HG03135 (cell line): ENCODE measurements at regions not wholly inside any gene's neighbourhood (a gene's known extent, or its start where the extent isn't known, plus 50 kb on each side); places are given as distances from the start of the nearest gene placed in this dataset.
"Not testable (repeated sequence)": the region's sequence is repeated elsewhere in the genome, so short reads cannot be mapped to it uniquely, and the experiment has no call there.

ENCODE experiments used
- ATAC-seq: cut with Tn5 transposase; IDR thresholded peaks from one replicate; pipeline ENCODE4 v1.9.1; 2021; ENCODE audit warnings: mild to moderate bottlenecking, moderate library complexity; ENCODE audit not compliant: unreplicated experiment

- ATAC-seq: no peak
These were observed 222.4 kb downstream of the ANTXR2 start for GRCh38 chr4:79850626-79851025.

- ATAC-seq: no peak
These were observed 224.7 kb downstream of the ANTXR2 start for GRCh38 chr4:79848329-79848728.

- no peak for ATAC-seq
These were observed 225.6 kb downstream of the ANTXR2 start for GRCh38 chr4:79847411-79847810.

DNA sequence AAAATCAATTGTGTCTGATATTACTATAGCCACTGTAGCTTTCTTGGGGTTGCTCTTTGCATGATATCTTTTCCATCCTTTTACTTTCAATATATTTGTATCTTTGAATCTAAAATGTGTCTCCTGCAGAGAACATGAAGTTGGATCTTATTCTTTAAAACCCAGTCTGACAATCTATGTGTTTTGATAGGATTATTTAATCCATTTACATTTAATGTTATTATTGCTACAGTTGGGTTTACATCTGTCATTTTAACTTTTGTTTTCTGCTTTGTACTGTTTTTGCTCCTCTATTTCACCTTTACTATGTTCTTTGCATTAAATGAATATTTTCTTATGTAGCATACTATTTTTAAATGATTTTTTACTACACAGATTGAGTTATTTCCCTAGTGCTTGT lies 230.9 kb downstream of the ANTXR2 start:
- no peak for ATAC-seq

DNA sequence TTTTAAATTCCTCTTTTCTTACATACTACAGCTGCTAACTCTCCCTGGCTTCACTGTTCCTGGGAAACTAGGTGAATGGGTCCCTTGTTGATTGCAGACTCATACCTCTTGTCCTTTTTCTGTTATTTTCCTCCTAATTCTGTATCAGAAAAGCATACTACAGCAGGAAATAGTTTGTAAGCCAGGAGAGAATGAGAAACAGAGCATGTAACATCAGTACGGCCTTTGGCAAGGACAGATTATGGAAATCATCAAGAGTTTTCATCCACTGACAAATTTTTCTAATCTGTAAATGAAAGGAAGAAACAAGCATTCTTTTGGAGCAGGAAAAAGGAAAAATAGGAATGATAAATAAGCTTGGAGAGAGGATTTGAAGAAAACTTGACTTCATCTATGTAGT lies 239.2 kb downstream of the ANTXR2 start:
- no peak for ATAC-seq

GRCh38 chr4:79831701-79832514 lies 241.1 kb downstream of the ANTXR2 start:
- ATAC-seq: no peak

- ATAC-seq: no peak
These were observed 241.9 kb downstream of the ANTXR2 start for GRCh38 chr4:79831119-79831528.

- no peak for ATAC-seq
These were observed 245.7 kb downstream of the ANTXR2 start for GRCh38 chr4:79827283-79827682.

DNA sequence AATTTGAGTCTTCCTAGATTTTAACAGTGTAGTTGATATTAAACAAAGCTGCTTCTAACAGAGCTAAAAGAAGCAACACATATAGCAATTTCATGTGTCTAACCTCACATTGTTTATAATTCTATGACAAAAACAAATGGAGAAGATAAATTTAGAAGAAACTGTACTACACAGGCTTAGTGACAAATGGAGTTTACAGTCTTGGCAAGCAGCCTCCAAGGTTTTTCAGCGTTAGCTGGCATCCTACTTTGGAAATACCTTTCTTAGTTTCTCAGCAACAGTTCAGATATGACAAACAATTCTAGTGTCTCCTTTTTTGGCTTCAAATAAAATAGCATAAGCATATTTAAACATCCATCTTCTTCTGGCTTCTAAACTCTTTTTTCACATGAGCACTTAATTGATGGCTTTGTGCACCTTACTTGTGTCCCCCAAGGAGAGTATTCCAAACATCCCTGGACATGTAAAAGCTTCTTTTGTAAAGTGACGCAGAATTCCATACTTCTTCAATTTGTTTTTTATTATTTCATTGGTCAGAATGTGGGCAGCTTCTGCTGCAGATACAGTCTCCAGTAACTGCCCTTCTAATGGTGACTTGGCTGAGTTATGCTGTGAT lies 249.8 kb downstream of the ANTXR2 start:
- no peak for ATAC-seq

GRCh38 chr4:79820427-79820826 lies 252.6 kb downstream of the ANTXR2 start:
- ATAC-seq: no peak

- not testable (repeated sequence) for ATAC-seq
These were observed 265.1 kb downstream of the ANTXR2 start for GRCh38 chr4:79807933-79808332.

- ATAC-seq: no peak
These were observed 275.0 kb downstream of the ANTXR2 start for GRCh38 chr4:79798047-79798446.

- no peak for ATAC-seq
These were observed 276.1 kb downstream of the ANTXR2 start for GRCh38 chr4:79796948-79797347.

- no peak for ATAC-seq
These were observed 284.1 kb downstream of the ANTXR2 start for GRCh38 chr4:79788884-79789283.

GRCh38 chr4:79780129-79780528 lies 292.9 kb downstream of the ANTXR2 start:
- ATAC-seq: no peak

DNA sequence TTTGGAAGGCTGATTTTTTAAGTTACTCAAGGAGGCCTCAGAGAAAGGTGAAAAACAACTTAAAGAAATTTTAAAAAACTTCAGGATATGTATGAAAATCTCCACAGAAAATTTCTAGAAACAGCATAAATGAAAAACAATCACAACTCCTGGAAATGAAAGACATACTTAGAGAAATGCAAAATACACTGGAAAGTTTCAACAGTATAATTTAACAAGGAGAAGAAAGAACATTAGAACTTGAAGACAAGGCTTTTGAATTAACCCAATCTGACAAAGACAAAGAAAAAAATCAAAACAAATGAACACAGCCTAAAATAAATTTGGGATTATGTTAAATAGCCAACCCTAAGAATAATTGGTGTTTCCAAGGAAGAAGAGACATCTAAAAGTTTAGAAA lies 300.5 kb downstream of the ANTXR2 start:
- no peak for ATAC-seq

DNA sequence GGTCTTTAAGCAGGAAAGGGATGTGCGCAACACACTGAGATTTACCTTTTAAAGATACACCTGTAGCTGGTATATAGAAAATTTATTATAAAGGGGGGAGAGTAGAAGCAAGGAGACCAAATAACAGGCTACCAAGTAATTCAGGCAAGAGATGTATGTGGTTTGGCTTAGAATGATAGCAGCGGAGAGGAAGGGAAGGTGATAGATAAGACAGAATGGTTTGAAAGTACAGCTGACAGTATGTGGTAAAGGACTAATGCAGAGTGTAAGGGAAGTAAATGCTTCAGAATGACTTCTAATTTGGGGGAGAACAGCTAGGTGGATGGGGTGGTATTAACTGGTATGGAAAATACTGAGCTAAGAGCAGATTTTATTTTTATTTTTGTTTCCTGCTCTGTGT lies 308.9 kb downstream of the ANTXR2 start:
- no peak for ATAC-seq

DNA sequence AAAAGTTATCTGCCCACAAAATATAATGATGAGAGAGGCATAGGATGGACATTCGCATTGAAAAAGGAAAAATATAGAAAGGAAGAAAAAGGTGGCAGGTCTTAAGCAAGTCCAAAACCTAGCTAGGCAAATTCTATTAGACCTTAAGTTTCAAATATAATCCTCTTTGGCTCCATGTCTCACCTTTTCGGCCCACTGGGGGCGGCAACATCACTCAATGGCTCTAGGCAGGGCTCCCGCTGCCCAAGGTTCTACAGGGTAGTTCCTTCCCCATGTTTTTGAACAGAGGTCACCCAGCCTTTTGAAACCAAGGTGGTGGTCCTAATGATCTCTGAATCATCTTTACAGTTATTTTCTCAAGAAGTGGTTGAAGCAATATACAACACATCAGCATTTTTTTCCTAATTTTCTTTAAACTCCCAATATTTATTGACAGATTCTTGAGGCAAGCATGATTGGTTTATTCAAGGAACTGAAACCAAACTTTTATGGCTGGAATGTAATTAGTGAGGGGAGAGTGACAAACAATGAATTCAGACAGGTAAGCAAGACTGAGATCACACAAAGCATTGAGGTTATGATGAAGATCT lies 309.4 kb downstream of the ANTXR2 start:
- ATAC-seq: no peak

DNA sequence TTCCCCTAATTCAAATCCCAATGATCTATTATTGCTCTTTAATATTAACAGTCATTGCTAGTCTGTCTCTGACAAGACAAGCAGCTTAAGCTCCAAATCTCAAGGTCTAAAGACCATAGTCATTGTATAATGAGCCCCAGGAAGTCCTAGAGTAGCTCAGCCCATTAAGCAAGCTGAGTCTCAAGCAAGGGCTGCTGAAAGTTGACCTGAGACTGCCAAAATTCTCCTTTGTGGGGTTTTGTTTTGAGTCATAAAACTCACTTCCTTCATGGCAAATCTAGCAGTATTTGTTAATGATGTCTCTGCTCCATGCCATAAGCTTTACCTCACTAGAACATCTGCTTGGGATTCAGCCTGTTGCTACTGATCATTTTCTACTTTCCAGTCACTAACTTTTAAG lies 313.2 kb downstream of the ANTXR2 start:
- no peak for ATAC-seq

DNA sequence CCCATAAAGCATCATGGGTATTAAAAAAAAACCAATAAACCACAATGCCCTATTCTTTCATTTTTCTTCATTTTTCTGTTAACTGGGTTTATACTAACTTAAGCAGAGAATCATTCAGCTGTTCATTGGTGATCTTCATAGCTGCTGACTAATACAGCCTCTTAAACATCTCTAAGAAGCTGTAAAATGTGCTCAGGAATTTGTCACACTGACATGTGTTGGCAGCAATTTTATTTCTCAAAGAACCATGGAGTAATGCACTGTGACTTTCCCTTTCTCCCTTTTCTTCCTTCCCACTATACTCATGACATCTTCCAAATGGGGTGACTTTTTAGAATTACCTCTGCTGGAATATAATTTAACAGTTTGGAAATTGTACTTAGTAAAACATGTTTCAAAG lies 315.4 kb downstream of the ANTXR2 start:
- no peak for ATAC-seq

- no peak for ATAC-seq
These were observed 316.7 kb downstream of the ANTXR2 start for GRCh38 chr4:79756140-79756895.
